Stimulated activated naive B cell treated with anti-CD40 and anti-IgM and Interleukin-4, amounts not matched to agents 10 μg/mL and 1 μg/mL and 100 μg/mL, for 72 hours (primary cell): ENCODE measurements at regions not wholly inside any gene's neighbourhood (a gene's known extent, or its start where the extent isn't known, plus 50 kb on each side); places are given as distances from the start of the nearest gene placed in this dataset.

ENCODE experiments used
- ATAC-seq, 2 donors: fragments of 150-1000 bp; cut with Tn5 transposase; replicated peaks; 2 replicates each; pipeline ENCODE4 v1.10.0; 2021; ENCODE audit warnings: moderate library complexity in 1 of 2
- DNase-seq: peaks from one replicate; pipeline ENCODE4 v3.0.0; 2021
- H3K27ac Mint-ChIP-seq: one replicate; pipeline ENCODE4 v1.8.0; 2022; ENCODE audit warnings: mild to moderate bottlenecking, mixed read lengths
- H3K27me3 Mint-ChIP-seq, 2 donors: one replicate each; pipeline ENCODE4 v1.8.0; 2022; ENCODE audit warnings: mixed read lengths in 2 of 2
- H3K36me3 Mint-ChIP-seq, 2 donors: one replicate each; pipeline ENCODE4 v1.8.0; 2022; ENCODE audit warnings: mixed read lengths in 2 of 2, mild to moderate bottlenecking in 1 of 2
- H3K4me1 Mint-ChIP-seq, 2 donors: one replicate each; pipeline ENCODE4 v1.8.0; 2022; ENCODE audit warnings: mixed read lengths in 2 of 2, mild to moderate bottlenecking in 1 of 2
- H3K4me3 Mint-ChIP-seq, 2 donors: one replicate each; pipeline ENCODE4 v1.8.0; 2022; ENCODE audit warnings: mild to moderate bottlenecking in 2 of 2, mixed read lengths in 2 of 2, moderate library complexity in 1 of 2
- H3K9me3 Mint-ChIP-seq, 2 donors: one replicate each; pipeline ENCODE4 v1.8.0; 2022; ENCODE audit warnings: mixed read lengths in 2 of 2, mild to moderate bottlenecking in 1 of 2

DNA sequence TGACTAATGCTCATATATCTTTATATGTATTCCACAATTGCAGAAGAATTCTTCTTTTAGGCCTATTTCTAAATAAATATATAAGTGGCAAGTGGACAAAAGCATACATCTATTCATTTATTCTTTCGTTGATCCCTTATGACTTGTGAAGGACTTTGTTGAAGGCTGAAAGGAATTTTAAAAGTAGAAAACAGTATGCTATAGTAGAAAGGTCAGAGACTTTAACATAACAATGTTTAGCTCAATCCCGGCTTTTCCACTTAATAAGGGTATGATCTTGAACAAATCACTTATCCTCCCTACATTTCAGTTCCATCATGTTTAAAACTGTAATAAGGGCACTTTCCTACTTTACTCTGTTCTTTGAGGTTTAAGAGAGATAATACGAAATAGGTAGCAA, 672.9 kb downstream of the MECOM start:
- DNase-seq (no peak), ATAC-seq (no peak)
- Mint-ChIP-seq H3K36me3 (no peaks in the 10 kb centered on the region), H3K9me3 (no peaks in the 10 kb centered on the region), H3K4me3 (no peak overlapping the region), H3K27ac (no peak overlapping the region), H3K4me1 (no peaks in the 10 kb centered on the region), H3K27me3 (no peaks in the 10 kb centered on the region)

- Mint-ChIP-seq H3K4me1 (no peaks in the 10 kb centered on the region), H3K4me3 (no peak overlapping the region), H3K36me3 (no peaks in the 10 kb centered on the region), H3K9me3 (no peaks in the 10 kb centered on the region), H3K27ac (no peak overlapping the region), H3K27me3 (no peaks in the 10 kb centered on the region)
- DNase-seq (no peak), ATAC-seq (no peak)
Observed at GRCh38 chr3:168990134-168990533, 673.4 kb downstream of the MECOM start.

DNA sequence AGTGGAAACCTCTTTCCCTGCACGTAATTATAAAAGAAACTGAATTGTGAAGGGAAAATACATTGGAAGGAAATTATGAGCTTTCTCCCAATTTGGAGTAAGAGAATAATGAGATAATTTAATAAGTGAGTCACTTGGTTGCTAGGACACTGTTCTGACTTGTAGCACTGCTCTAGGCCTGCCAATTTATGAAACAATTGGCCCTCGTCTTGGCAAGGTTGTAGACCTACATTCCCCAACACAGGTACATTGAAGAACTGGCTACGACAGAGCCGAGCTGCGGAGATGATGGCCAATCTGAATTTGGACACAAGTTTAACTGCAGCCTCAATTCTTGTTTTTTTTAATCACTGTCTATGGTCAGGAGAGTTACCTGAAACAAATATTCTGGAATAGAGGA, 674.1 kb downstream of the MECOM start:
- Mint-ChIP-seq H3K9me3 (no peaks in the 10 kb centered on the region), H3K36me3 (no peaks in the 10 kb centered on the region), H3K27ac (no peak overlapping the region), H3K4me1 (no peaks in the 10 kb centered on the region), H3K4me3 (no peak overlapping the region), H3K27me3 (no peaks in the 10 kb centered on the region)
- no peak for DNase-seq
- no peak for ATAC-seq

DNA sequence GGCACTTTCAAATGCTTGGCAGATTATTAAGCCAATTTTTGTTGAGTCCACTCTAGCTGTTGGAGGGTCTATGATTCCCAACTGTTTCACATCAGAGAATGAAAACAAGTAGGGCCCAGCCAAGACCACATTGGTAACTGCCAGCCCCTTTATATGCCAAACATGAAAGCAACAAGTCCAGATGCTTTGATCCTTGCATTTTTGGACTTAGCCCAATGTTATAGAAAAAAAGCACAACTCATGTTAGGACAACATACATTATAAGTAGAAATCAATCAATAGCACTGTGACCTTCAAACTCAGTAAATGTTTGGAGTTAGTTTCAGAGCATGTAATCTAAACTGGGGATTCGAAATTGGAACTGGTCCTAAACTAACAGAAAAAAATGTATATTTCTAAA, 674.7 kb downstream of the MECOM start:
- H3K9me3 Mint-ChIP-seq = no peaks in the 10 kb centered on the region
- no peak overlapping the region for H3K27ac Mint-ChIP-seq
- H3K27me3 Mint-ChIP-seq = no peaks in the 10 kb centered on the region
- DNase-seq (no peak), ATAC-seq (no peak)
- no peaks in the 10 kb centered on the region for H3K36me3 Mint-ChIP-seq
- H3K4me3 Mint-ChIP-seq = no peak overlapping the region
- no peaks in the 10 kb centered on the region for H3K4me1 Mint-ChIP-seq

DNA sequence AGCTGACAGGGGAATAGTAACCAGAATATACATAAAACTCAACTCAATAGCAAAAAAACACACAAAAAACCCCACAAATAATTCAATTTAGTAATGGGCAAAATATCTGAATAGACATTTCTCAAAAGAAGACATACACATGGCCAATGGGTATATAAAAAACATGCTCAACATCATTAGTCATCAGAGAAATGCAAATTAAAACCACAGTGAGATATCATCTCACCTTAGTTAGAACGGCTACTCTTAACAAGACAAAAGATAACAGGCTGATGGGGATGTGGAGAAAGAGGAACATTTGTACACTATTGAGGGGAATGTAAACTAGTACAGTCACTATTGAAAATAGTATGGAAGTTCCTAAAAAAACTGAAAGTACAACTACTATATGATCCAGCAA, 678.6 kb downstream of the MECOM start:
- ATAC-seq (no peak), DNase-seq (no peak)
- Mint-ChIP-seq H3K36me3 (no peaks in the 10 kb centered on the region), H3K4me3 (no peak overlapping the region), H3K27ac (no peak overlapping the region), H3K4me1 (no peaks in the 10 kb centered on the region), H3K9me3 (no peaks in the 10 kb centered on the region), H3K27me3 (no peaks in the 10 kb centered on the region)

- Mint-ChIP-seq H3K4me3 (no peak overlapping the region), H3K9me3 (no peaks in the 10 kb centered on the region), H3K27ac (no peak overlapping the region), H3K4me1 (no peaks in the 10 kb centered on the region), H3K27me3 (no peaks in the 10 kb centered on the region), H3K36me3 (no peaks in the 10 kb centered on the region)
- ATAC-seq (no peak), DNase-seq (no peak)
Observed at GRCh38 chr3:168983046-168983445, 680.5 kb downstream of the MECOM start.

GRCh38 chr3:168981396-168981795, 682.1 kb downstream of the MECOM start:
- H3K36me3 Mint-ChIP-seq = no peaks in the 10 kb centered on the region
- DNase-seq = no peak
- no peak overlapping the region for H3K4me3 Mint-ChIP-seq
- no peak overlapping the region for H3K27ac Mint-ChIP-seq
- no peaks in the 10 kb centered on the region for H3K4me1 Mint-ChIP-seq
- H3K9me3 Mint-ChIP-seq = no peaks in the 10 kb centered on the region
- no peaks in the 10 kb centered on the region for H3K27me3 Mint-ChIP-seq
- no peak for ATAC-seq

GRCh38 chr3:168977716-168978374, 685.7 kb downstream of the MECOM start:
- Mint-ChIP-seq H3K9me3 (no peaks in the 10 kb centered on the region), H3K27ac (no peak overlapping the region), H3K4me1 (no peaks in the 10 kb centered on the region), H3K27me3 (no peaks in the 10 kb centered on the region), H3K36me3 (no peaks in the 10 kb centered on the region), H3K4me3 (no peak overlapping the region)
- ATAC-seq (no peak), DNase-seq (no peak)

GRCh38 chr3:168976969-168977368, 686.5 kb downstream of the MECOM start:
- no peak for DNase-seq
- H3K4me3 Mint-ChIP-seq = no peak overlapping the region
- no peak for ATAC-seq
- H3K27me3 Mint-ChIP-seq = no peaks in the 10 kb centered on the region
- no peaks in the 10 kb centered on the region for H3K9me3 Mint-ChIP-seq
- no peak overlapping the region for H3K27ac Mint-ChIP-seq
- H3K4me1 Mint-ChIP-seq = no peaks in the 10 kb centered on the region
- H3K36me3 Mint-ChIP-seq = no peaks in the 10 kb centered on the region

GRCh38 chr3:168975576-168975975, 687.9 kb downstream of the MECOM start:
- Mint-ChIP-seq H3K4me3 (no peak overlapping the region), H3K27me3 (no peaks in the 10 kb centered on the region), H3K27ac (no peak overlapping the region), H3K36me3 (no peaks in the 10 kb centered on the region), H3K4me1 (no peaks in the 10 kb centered on the region), H3K9me3 (no peaks in the 10 kb centered on the region)
- ATAC-seq (no peak), DNase-seq (no peak)

DNA sequence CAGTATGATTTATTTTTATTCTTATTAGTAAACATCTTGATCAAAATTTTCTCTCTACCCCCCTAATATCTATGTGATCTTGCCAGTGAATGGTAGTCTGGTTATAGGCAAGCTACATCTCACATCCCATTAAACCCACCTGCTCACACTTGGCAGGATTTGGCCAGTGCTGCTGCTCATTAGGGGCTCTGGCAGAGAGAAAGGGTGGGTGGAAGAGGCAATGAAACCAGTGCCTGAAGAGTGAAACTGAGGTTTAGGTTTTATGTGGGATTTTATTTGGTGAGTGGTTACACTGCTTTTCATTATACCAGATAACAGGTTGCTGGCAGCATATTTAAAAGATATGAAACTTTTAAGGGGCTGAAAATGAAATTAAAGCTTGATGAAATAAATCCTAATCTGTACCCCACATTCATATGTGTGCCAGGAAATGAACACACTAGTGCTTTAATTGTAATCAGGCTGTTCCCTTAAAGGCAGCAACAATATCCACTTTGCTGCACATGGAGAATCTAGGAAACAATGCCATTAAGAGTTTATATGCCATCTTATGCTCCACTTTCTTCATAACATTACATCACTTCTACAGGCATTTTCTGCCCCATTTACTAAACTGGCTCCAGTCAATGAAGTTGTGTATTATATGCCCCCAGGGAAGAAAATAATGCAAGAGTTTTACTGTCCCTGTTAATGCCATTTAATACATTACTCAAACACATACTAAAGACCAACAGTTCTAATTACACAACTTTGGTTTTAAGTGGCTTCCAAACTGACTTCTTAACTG, 688.7 kb downstream of the MECOM start:
- DNase-seq (no peak), ATAC-seq (no peak)
- Mint-ChIP-seq H3K36me3 (no peaks in the 10 kb centered on the region), H3K9me3 (no peaks in the 10 kb centered on the region), H3K4me1 (no peaks in the 10 kb centered on the region), H3K27ac (no peak overlapping the region), H3K27me3 (no peaks in the 10 kb centered on the region), H3K4me3 (no peak overlapping the region)

DNA sequence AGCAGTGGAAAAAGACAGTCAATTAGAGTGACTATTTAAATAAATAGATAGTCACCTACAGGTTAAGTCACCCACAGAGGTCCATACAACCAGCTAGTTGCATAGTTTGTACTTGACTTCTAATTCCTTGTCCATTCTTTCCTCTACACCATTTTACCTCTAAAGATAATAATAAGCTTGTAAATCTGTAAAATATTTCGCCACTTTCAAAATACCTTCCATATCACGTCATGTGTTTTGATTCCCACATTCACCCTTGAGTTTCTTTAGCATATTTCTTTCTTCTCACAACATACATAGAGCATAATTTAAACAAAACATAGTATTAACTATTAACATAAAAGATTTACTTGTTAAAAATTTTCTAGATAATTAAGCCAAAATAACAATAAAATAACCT, 689.6 kb downstream of the MECOM start:
- Mint-ChIP-seq H3K36me3 (no peaks in the 10 kb centered on the region), H3K4me3 (no peak overlapping the region), H3K27me3 (no peaks in the 10 kb centered on the region), H3K27ac (no peak overlapping the region), H3K4me1 (no peaks in the 10 kb centered on the region), H3K9me3 (no peaks in the 10 kb centered on the region)
- DNase-seq (no peak), ATAC-seq (no peak)

- DNase-seq = no peak
- Mint-ChIP-seq H3K4me3 (no peak overlapping the region), H3K4me1 (no peaks in the 10 kb centered on the region), H3K27ac (no peak overlapping the region), H3K9me3 (no peaks in the 10 kb centered on the region), H3K36me3 (no peaks in the 10 kb centered on the region), H3K27me3 (no peaks in the 10 kb centered on the region)
- ATAC-seq = no peak
Observed at GRCh38 chr3:168973206-168973605, 690.3 kb downstream of the MECOM start.

GRCh38 chr3:168968609-168969008, 694.9 kb downstream of the MECOM start:
- H3K27me3 Mint-ChIP-seq = no peaks in the 10 kb centered on the region
- no peak overlapping the region for H3K4me3 Mint-ChIP-seq
- no peaks in the 10 kb centered on the region for H3K4me1 Mint-ChIP-seq
- ATAC-seq = no peak
- DNase-seq = no peak
- no peaks in the 10 kb centered on the region for H3K36me3 Mint-ChIP-seq
- H3K9me3 Mint-ChIP-seq = no peaks in the 10 kb centered on the region
- no peak overlapping the region for H3K27ac Mint-ChIP-seq

- Mint-ChIP-seq H3K27me3 (no peaks in the 10 kb centered on the region), H3K4me3 (no peak overlapping the region), H3K9me3 (no peaks in the 10 kb centered on the region), H3K27ac (no peak overlapping the region), H3K4me1 (no peaks in the 10 kb centered on the region), H3K36me3 (no peaks in the 10 kb centered on the region)
- ATAC-seq (no peak), DNase-seq (no peak)
Observed at GRCh38 chr3:168964736-168965135, 698.8 kb downstream of the MECOM start.
